SH-SY5Y (cell line): ENCODE measurements at regions not wholly inside any gene's neighbourhood (a gene's known extent, or its start where the extent isn't known, plus 50 kb on each side); places are given as distances from the start of the nearest gene placed in this dataset.

ENCODE experiments used
- GATA2 ChIP-seq: IDR thresholded peaks from 2 replicates; pipeline ENCODE4 v1.6.1; 2011; ENCODE audit warnings: mild to moderate bottlenecking, low read depth, low read length
- GATA3 ChIP-seq: IDR thresholded peaks from 2 replicates; pipeline ENCODE4 v1.6.1; 2011; ENCODE audit warnings: low read depth, mild to moderate bottlenecking, low read length, moderate library complexity

DNA sequence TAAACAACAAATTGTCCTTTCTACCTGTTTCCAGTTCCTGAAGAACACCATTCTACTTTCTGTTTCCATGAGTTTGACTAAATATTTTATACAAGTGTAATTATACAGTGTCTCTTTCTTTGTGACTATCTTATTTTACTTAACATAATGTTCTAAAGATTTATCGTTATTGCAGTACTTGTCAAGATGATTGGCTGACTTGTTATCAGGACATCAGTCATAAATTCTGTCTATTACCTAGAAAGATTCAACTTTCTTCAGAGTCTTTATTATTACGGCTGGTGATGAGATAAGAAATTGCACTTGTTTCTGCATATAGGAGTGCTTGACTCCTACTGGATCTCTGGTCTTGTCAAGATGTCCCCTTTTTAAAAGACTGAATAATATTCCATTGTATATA lies 93.9 kb upstream of the ZNF92 start:
- TF ChIP-seq GATA2 (no peak), GATA3 (no peak)
